GM19025 (cell line): ENCODE measurements at regions not wholly inside any gene's neighbourhood (a gene's known extent, or its start where the extent isn't known, plus 50 kb on each side); places are given as distances from the start of the nearest gene placed in this dataset.
"Not testable (repeated sequence)": the region's sequence is repeated elsewhere in the genome, so short reads cannot be mapped to it uniquely, and the experiment has no call there.

Source experiments
- ATAC-seq: cut with Tn5 transposase; IDR thresholded peaks from one replicate; pipeline ENCODE4 v1.9.1; 2021; ENCODE audit warnings: mild to moderate bottlenecking, low read depth, moderate library complexity; ENCODE audit not compliant: unreplicated experiment

DNA sequence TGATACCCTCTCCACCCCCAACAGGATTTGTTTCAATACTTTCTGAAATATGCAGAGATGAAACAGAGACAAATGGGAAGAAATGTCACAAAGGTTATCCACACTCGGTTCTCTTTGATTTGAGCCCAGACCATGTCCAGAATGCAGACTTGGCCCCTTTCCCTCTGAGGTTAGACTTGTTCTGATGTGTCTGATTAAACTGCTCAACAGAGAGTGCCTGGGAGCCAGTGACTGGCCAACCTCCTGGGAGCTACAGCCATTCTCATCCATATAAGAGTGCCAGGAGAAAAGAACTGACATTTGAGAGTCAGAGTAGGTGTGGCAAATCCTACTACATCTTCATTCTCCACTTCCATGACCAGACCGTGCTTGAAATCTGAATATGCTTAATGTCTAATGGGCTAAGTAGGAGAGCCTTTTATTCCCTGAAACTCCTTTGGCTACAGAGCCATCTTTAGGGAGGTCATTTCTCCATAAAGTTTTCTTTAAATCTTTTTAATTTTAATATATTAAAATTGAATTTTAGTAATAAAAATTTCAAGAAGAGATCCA is 201.4 kb downstream of the BLID start:
- no peak for ATAC-seq

DNA sequence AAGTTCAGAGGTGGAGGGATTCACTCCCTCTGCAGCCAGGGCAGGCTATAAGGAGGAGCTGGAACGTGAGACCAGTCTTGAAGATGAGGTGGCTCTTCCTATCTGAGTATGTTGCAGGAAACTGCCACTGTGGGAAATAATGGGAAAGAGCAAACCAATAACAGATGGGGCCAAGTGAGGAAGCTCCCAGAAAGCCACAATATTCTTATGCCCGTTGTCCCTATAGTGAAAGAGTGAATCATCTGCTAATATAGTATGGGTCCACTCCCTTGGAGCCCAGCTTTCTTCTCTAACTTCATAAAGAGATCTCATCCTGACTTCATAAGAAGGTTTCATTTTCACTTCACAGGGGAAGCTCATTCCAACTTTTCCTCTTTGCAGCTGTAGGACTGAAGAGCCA is 206.4 kb downstream of the BLID start:
- ATAC-seq, result no peak

- no peak for ATAC-seq
These were observed 208.6 kb downstream of the BLID start for GRCh38 chr11:121907379-121907778.

DNA sequence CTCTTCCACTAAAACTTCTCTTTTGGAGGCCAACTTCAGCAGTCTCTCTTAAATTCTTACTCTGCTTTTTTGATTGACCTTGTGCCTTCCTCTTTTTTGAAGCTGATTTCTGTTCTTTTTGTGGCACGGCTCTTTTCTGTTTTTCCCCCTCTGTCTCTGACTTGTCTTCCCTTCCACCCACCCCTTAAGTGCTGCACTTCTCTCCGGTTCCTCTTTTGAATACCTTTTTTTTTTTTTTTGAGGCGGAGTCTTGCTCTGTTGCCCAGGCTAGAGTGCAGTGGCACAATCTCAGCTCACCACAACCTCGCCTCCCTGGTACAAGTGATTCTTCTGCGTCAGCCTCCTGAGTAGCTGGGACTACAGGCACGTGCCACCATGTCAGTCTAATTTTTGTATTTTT is 211.9 kb downstream of the BLID start:
- no peak for ATAC-seq

DNA sequence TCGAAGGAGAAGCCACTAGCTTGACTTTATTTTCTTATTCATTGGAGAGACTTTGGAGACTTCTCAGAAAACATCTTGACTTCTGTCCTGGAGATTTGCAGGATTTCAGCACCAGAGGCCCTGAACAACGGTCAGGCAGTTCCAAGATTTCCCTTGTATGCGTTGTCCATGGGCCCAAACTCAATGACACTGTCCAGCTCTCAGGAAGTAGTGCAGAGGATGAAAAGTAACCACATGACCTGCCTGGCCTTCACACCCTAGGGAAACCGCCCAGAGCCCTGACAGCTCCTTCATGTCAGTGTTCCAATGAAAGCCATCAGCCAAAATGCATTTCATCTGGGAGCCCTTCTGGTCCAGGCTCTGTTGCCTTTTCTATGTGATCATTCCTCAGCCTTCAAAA is 214.1 kb downstream of the BLID start:
- no peak for ATAC-seq

- ATAC-seq, result not testable (repeated sequence)
These were observed 214.6 kb downstream of the BLID start for GRCh38 chr11:121901417-121901816.

DNA sequence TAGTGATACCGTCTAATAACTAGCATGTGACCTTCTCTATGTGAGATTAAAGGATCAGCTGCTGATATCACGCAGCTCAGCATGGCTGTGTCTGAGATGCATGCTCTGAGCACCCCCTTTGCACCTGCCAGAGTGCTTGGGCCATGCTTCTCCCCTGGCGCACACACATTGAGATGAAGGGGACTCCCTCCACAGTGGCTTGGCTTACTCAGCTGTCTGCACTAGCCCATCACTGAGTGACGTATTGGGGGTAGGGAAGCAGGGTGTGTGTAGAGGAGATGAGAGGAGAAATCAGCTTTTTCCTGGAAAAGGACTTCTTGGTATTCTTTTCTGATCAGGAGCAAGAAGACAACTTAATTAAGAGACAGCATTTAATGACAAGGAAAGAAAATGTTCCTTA is 216.5 kb downstream of the BLID start:
- no peak for ATAC-seq

GRCh38 chr11:121898903-121899302 is 217.1 kb downstream of the BLID start:
- no peak for ATAC-seq

- no peak for ATAC-seq
These were observed 220.1 kb downstream of the BLID start for GRCh38 chr11:121895919-121896318.

DNA sequence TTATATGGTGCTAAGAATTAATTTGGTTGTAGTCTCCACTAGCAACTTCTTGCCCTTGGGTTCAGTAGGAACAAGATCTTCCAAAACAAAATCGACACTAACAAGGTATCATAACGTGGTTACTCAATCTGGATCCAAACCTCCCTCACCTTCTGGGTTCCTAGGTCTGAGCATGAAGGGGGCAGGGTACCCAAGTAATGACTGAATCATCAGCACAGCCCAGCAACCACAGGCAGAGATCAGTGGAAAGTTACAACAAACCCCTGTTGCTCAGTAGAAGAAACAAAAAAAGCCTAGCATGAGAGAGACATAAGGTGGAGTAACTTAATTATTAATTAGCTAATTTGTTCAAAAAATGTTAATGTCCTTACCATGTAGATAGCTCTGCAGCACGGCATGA is 221.4 kb downstream of the BLID start:
- ATAC-seq, result no peak

GRCh38 chr11:121892863-121893262 is 223.2 kb downstream of the BLID start:
- ATAC-seq, result no peak

DNA sequence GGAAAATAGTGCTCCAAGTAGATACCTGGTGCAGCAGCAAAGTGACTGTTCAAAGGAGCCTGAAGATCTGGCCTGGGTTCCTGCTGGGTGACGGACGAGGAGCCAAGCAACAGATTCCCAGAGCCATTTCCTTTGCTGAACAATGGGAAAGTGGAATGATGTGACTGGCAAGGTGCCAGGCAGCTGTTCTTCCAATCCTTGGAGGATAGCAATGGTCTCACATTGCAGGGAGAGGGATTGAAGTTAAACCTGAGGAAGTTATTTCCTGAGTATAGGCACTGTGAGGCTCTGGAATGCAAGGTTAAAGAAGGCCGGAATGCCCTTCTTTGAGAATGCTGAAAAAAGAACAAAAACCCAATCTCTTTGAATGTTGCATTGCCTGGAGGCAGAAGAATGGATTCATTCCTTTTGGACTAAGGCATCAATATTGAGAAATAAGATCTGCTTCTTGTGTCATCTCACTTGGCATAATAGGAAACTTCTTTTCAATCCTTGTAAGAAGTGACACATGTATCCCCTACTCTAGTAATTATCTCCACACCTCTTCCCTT is 223.8 kb downstream of the BLID start:
- ATAC-seq, result no peak

DNA sequence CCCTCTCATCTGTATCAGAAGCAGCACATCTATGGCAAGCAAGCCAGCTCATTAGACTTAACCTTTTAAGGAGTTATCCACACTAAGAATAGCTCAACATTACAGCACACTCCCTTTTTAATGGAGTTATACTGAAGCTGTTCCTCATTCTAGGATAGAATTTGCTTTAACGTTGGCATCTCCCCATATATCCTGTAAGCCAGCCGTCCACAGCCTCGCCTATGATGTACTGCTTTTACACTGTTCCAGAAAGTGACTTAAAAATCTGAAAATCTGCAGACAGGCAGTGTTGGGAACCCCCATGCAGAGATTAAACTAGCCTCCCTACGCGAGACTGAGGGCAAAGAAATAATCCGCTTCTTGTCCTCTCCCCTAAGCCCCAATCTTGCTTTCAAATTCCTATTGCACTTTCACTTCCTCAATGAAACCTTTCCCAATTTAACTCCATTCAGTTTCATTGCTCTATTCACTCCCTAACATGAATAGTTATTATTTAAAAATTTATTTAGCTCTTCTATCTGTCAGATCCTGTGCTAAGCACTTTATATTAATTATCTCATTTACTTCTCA is 225.0 kb downstream of the BLID start:
- no peak for ATAC-seq

DNA sequence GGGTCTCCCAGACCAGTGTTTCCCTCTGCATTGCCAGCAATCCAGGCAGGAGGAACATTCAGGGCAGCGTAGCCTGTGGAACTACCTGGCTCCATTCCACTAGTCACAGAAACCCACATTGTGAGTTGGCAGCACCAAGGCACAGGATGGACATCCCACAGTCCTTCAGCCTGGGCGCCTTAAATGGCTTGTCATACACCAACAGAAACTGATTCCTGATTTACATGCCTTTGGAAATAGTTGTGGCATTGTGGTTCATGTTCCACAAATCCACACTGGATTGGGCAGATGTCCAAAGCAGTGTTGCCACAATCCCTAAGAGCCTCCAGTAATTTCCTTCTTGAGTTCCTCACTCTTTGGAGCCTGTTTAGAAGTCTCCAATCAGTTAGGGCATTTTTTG is 225.6 kb downstream of the BLID start:
- ATAC-seq, result no peak

DNA sequence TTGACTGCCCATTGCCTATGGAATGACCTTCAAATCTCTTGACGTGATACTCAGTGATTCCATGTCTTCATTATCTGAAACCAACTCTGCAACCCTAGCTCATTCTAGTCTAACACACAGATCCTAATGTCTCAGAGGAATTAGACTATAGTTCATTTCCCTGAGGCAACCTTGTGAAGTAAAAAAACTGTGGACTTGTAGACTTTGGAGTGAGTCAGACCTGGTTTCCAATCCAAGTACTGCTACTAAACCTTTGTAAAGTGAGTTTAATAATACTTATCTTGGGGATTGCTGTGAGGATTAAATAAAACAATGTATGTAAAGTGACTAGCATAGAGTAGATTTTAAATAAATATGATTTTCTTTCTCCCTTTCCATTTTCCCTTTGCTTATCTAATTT is 226.1 kb downstream of the BLID start:
- no peak for ATAC-seq

DNA sequence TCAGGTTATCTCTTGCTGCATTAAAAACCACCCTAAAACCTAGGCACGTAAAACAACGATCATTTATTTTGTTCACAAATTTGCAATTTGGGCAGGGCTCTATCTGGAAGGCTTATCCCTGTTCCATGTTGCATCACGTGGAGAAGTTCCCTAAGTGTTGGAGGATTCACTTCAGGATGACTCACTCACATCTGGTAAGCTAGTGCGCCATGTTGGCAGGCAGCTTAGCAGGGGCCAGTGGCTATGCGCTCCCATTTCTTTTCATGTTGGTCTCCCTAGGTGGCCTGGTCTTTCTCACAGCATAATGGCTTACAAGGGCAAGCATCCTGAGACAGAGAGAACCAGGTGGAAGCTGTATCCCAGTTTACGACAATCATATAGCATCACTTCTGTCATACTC is 226.8 kb downstream of the BLID start:
- ATAC-seq, result no peak

GRCh38 chr11:121887976-121888557 is 227.9 kb downstream of the BLID start:
- ATAC-seq, result no peak

DNA sequence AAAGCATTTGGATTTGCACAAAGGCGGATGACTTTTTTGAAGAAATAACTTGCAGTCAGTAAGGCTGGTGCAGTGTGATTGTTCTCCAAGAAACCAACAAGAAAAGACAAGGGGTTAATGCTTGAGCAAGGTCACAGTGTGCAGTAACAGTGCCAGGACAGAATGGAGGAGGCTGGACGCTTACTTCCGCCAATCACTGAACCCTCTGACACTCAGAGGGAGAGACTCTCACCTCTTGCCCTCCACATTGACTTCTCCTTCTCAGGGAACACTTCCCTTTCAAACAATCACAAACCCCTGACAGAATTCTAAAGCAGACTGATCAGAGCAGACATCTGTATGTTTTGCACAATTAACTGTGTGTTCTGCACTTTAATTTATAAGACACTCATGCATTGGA is 228.4 kb downstream of the BLID start:
- no peak for ATAC-seq

- no peak for ATAC-seq
These were observed 229.0 kb downstream of the BLID start for GRCh38 chr11:121886996-121887395.

DNA sequence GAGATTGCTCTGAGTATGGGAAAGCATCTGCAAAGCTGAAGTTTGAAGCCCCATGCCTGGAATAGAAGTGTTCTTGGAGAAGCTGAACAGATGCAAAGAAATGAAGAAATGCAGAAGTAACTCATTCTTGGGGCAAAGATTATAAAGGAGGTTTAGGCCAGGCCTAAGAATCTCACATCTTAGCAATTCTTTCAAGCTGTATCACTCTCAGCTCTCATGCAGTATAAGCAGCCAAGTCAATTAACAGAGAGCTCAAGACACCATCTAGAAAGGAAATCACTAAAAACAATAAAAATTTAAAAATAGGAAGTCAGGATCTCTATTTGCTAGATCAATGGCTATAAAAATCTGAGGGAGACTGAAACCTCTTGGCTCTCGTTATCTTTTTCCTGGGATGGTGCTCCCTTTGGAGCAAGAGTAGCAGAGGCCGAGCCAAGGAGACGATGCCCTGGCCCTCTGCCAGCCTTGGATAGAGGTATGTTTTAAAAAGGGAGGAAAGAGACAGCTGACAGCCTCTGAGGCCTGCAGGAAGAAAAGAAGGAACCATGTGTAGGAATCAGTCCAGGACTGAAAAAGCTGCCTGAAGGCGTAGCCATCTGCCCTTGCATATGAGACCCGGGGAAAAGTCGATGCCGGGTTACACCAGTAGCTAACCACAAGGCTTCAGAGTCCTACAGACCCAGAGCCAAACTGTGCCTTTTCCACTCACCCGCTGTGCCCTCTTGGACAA is 229.8 kb downstream of the BLID start:
- no peak for ATAC-seq

DNA sequence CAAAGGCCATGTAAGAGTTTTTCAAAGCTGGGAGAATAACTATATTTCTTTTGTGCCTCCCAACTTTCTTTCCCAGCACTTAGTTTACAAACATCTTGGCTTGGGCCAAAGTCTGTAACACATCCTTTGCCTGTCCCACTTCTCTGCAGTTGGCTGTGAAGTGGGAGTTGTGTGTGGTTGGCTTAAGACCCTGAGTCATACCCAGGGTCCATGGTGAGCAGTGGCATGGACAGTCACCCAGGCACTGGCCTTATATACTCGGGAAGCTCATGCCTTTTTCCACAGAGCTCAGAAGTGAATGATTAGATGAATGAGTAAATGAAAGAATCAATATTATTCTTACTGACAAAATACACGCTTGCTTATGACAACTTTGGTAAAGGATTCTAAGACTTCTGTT is 231.4 kb downstream of the BLID start:
- no peak for ATAC-seq

DNA sequence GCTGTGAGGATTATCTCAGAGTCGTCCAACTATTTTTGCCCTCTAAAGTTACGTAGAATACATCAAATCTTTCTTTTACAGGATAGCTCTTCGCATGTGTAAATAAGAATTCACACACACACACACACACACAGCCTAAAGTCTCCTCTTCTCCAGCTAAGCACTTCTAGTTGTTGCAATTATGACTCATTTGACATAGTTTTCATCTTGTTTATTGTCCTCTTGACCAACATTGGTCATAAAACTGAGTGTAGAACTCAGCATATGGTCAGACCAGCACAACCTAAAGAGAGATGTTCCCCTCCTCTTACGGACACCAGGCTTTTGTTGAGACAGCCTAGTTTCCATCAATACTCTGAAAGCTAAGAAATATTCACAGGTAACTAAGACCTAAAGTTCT is 234.2 kb downstream of the BLID start:
- ATAC-seq, result no peak
